ENCODE measurements at regions not wholly inside any gene's neighbourhood (a gene's known extent, or its start where the extent isn't known, plus 50 kb on each side); places are given as distances from the start of the nearest gene placed in this dataset.

DNA sequence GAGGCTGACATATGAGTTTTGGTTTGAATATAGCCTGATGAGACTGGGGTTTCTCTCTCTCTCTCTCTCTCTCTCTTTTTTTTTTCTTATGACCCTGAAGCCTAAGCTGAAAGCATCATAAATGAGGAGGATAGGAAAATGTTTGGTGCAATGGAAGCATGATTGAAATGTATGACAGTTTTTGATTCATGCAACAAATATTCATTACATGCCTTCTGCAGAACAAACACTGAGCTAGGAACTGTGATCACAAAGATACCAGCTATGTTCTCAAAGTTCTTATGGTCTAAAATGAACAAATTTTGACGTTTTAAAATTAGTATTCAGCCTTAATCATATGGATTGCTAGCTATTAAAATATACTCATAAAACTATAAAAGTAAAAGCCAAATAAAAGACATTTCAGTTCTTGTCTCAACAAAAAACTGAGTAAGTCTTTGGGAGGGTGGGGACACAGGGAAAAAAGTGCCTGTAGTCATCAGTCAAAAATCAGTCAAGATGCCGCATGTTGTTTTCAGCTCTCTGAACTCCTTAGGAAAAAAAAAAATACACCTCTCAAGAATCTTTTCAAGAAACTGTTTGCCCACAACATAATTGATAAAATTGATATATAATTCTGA, 57.2 kb downstream of the NKX6-1 start:
- no peak for ATAC-seq

DNA sequence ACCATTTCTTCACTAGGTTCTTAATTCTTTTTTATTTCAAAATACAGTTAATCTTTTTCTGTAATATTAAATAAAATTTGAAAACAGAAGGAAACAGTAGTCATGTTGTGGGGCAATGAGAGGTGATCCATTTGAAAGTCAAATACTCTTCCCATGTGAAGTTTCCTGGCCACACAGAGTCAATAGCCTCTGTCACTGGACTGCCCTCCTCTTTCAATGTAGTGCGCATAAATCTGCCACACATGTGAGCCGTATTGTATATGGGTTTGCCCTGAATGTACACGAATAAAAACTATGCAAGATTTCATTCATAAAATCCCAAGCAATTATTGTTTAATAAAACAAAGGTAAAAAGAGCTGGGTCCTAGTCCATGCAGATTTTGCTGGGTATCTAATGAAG, 59.1 kb downstream of the NKX6-1 start:
- intact Hi-C loops (cut with DNase I) = no loop called here
- DNase-seq (ENCODE audit: missing footprints) (no peak), ATAC-seq (no peak)

More for the DNA sequence above, 57.2 kb downstream of the NKX6-1 start:
- intact Hi-C loops (cut with DNase I) = no loop called here
- no peak for DNase-seq (ENCODE audit: missing footprints)

DNA sequence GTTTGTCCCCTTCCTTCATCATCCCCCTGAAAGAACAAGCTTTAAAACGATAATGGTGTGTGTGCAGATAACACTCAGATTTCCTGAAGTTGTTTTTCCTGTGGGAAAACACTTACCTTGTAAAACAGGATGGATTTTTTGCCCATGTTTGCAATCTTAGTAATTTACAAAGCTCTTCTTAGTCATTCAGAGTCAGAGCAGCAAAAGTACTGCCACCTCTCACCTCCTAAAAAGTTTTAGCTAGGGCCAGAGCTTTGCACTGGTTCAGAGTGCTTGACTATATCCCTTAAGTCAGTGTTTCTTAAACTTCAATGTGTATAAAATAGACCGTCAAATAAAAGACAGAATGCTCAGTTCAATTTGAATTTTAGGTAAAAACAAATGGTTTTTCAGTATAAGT, 62.3 kb downstream of the NKX6-1 start:
- intact Hi-C loops (cut with DNase I) = no loop called here
- ATAC-seq (no peak), DNase-seq (ENCODE audit: missing footprints) (no peak)

DNA sequence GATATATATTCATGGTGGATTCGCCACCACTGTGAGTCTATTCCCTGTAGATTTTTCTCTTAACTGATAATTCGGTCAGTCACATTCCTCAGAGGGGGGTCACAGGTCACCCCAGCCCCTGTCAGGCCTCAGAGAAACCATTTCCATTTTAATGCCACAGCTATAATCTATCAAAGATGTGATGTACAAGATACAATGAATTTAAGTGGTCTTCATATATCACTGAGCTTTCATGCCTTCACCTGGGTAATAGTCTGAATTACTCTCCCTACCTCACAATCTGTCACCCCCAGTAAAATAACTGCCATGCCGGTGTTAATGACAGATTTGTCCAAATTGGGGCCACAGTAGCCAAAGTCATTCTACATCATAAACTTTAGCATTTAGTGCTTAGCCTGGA, 64.7 kb downstream of the NKX6-1 start:
- no peak for DNase-seq (ENCODE audit: missing footprints)
- intact Hi-C loops (cut with DNase I) = no loop called here
- no peak for ATAC-seq

DNA sequence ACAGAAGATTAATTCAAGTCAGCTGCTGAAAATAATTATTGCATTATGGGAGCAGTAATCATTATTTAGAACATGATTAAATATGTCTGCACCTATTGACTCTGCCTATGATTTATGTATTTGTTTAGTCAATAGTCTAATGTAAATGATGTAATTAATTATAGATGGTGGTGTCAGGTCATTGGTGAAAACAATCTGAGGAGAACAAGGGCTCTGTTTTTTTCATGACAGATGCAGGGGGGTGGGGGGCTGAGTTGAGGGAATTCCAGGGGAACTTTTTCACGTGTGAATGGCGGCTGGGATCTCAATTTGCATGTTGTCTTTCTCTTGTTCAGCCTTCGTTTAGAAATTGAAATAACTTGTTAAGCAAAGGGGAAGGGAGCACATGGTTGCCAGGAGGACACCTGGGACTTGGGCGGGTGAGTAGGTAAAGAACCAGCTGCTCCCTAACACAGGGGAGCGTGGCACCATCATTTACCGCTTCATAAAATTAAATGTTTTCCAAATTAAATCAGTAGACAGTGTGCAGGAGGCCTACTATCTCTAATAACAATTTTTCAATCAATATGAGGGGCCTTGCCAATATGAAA, 65.4 kb downstream of the NKX6-1 start:
- intact Hi-C loops (cut with DNase I) = no loop called here
- ATAC-seq = no peak
- no peak for DNase-seq (ENCODE audit: missing footprints)

DNA sequence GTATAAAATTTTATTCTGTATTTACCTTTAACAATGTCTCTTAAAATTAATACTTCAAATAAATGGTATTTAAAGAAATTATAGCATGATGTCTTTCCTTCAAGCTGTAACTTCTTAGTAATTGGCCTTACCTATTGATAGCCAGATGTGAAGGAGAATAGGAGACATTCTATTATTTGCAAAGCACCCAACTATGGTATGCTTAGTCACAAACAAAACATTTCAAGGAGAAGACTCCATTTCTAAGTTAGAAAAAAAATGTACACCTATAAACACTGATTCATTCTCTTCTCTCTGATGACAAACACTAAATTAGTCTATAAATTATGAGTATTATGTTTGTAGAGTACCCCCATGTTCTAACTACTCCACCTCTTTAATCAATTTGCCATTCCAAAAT, 66.4 kb downstream of the NKX6-1 start:
- ATAC-seq (no peak), DNase-seq (ENCODE audit: missing footprints) (no peak)
- intact Hi-C loops (cut with DNase I) = no loop called here

DNA sequence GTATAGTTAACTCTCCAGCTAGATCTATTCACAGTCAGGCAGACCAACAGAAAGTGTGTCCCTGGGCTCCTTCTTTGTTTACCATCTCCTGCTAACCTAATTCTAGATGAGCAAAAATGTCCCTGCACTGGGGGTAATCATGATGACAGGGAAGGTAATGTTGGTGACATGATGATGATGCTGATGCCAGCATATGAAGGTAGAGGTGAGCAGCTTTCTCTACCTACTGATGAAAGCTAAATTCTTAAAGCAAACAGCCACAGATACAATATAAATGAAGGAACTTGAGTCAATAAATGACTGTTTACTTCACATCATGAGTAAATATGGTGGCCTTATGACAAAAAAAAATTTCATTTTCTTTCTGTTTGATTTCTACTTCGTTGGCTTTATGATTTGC, 78.5 kb downstream of the NKX6-1 start:
- intact Hi-C loops (cut with DNase I) = no loop called here
- DNase-seq (ENCODE audit: missing footprints) (no peak), ATAC-seq (no peak)

DNA sequence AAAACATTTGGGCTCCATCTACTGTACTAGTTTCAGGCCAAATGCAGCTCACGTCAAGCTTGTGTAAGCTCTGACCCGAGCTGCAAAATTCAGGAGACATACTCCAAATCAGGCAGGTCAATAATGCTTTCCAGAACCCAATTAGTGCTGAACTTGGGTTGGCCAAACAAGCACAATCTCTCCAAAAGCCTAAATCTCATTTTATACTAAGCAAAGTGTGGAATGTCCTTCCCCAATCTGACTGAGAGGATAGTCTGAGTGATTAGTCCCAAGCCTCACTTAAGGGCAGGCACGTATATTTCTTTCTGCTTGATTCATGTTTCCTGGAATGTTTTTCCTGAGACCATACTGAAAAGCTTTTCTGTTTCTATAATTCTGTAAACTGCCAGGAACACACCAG, 79.9 kb downstream of the NKX6-1 start:
- intact Hi-C loops (cut with DNase I) = no loop called here
- ATAC-seq (no peak), DNase-seq (ENCODE audit: missing footprints) (no peak)

DNA sequence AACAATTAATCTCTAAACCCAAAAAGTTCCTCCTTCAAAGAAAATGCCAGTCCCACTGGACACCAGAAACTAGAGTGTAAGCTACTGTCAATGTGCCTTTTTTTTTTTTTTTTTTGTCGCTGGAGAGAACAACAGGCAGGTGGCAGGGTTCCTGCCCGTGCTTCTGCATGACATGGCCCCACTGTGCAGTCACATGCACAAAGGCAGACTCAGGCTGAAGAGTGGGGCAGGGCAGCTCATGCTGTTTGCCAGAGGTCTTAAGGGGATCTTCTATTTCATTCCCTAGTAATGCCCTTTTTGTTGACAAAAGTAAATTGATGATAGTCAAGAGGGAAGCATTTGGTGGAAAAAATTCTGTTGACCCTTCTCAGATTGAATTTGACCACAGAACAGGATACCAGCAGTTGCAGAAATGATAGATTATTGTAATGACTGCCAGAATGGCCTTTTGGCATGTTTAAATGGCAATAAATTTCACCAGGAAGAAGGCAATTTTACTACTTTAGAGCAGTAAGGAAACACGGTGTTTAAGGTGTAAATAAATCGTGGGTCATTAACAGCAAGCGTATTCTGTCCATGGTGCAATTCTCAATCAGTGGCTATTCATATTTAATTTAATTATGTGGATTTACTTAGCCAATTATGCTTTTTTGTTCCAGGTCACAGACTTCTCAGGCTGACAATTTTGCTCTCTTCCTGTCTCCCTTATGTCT, 80.9 kb downstream of the NKX6-1 start:
- ATAC-seq (no peak), DNase-seq (ENCODE audit: missing footprints) (no peak)
- intact Hi-C loops (cut with DNase I) = no loop called here

DNA sequence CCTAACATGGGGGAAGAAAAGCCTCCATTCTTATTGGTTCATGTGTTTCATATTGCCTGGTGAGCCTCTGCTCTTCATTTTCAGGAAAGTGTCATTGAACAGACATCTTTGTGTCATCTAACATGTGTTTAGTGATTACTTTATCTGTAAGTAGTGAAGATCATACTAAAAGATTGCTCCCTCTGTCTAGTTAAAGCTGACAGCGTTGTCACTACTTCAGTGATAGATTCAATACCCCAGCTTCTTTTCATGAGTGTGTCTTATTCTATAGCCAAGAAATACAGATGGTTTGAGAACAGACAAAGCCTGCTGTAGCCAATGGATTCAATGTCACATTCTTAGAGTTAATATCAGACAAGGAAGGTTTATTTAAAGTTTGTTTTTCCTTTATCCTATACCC, 85.1 kb downstream of the NKX6-1 start:
- intact Hi-C loops (cut with DNase I) = no loop called here
- DNase-seq (ENCODE audit: missing footprints) (no peak), ATAC-seq (no peak)

DNA sequence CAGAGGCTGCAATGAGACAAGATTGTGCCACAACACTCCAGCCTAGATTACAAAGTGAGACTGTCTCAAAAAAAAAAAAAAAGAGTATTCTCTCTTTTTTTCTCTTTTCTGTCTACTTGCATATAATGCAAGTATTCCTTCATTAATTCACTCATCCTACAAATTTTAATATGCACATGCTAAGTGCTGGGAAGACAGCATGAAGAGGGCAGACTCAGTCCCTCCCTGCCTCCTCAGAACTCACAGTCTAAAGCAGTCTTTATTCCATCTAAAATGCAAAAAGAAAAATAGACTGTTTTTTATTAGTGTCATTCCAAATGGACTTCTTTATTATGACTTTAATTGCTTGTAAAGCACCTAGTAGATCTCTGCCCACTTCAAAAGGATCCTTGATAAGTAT, 85.6 kb downstream of the NKX6-1 start:
- no peak for DNase-seq (ENCODE audit: missing footprints)
- intact Hi-C loops (cut with DNase I) = no loop called here
- ATAC-seq = no peak

DNA sequence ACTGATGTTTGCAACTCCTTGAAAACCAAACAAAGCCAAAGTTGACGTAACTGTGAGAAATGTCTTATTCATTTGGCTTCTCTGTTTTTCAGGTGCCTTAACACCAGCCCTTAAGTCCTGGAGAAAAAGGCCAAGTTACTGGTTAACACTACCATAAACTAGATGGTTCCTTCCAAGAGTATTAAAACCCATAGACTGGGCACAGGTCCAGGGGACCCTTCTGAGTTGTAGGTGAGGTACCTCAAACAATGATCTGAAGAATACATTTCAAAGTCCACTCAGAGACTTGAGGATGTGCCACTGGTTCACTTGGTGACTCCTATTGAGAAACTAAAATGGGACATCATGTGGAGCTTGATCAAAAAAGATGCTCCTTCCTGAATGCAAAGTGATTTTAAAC, 87.0 kb downstream of the NKX6-1 start:
- intact Hi-C loops (cut with DNase I) = no loop called here
- DNase-seq (ENCODE audit: missing footprints) (no peak), ATAC-seq (no peak)

DNA sequence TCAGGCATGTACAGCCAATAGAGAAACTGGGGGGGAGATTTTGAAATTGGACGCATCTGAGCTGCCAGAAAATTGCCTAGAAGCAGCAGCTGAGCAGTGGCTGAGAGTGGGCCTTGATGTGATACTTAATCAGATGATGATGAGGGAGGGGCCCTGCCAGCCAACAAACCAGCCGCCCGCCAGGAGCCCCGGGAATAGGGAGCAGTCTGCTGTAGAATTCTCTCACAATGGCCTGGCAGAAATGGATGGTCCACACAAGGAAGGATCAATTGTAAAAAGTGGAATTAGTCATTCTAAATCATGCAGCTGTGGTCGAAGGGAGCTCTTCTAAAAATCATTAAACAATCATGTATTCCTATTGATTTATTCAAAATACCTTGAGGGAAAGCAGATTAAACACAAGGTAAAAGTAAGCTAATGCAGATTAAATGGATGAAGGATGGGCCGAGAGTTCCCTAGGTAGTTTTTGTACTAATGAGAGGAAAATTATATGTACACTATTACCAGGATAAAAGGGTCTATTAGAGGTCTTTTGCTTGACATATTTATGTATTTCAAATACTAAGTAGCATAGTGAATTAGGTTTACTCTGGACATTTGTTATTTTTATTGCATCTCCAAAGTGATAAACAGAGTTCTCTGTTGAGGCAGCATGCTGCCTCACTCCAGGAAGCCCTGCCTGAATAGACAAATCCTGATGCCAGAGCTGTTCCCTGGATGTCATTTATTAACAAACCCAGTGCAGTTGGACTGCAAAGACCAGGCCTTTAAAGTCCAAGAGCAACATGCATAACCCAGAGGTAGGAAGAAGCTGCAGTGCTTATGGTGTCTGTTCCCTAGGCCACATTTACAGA, 91.3 kb downstream of the NKX6-1 start:
- intact Hi-C loops (cut with DNase I) = no loop called here
- no peak for DNase-seq (ENCODE audit: missing footprints)
- no peak for ATAC-seq

DNA sequence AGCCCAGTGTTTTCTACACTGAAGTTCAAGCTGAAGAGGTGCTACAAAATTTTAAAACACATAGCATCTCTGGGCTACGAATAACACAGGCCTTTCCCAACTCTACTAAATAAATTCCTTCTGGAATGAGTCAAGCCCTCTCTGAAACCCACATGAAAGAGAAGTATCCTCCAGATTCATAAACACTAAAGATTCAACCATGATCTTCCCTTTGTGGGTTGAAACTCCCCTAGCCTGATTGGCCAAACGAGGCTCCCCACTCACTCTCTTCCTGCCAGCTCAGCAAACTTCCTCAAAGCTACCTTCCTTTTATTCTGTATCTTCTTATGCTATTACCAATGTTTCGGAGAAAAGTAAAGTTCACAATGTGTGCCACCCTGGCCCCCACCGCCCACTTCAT, 95.4 kb downstream of the NKX6-1 start:
- intact Hi-C loops (cut with DNase I) = no loop called here
- no peak for DNase-seq (ENCODE audit: missing footprints)

DNA sequence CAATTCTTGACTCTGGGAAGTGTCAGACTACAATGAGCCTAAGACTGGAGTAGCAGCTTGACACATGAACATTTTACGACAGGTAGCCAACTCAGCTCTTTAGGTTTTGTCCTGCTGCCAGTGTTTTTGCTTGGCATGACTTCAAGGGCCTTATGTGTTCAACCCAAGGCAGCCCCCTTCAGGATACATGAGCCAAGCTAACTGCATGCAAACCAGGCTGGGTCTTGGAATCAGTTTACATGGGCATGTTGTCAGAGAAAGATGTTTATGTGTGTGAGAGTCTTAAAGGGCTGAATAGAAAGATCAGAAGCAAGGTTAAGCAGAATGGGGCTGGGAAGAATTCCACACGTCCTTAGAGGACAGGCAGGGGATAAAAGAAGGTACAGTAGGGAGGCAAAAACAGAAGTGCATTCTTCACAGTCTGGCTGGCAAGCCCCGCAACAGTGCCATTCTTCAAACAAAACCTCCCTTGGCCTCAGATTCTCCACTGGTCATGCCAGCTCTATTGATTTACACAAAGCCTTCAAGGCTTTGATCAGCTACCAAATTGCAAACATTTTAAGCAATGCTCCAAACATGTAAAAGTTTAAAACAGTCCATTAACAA, 97.3 kb downstream of the NKX6-1 start:
- DNase-seq (ENCODE audit: missing footprints) (no peak), ATAC-seq (no peak)
- intact Hi-C loops (cut with DNase I) = no loop called here

More for the DNA sequence above, 95.4 kb downstream of the NKX6-1 start:
- no peak for ATAC-seq

DNA sequence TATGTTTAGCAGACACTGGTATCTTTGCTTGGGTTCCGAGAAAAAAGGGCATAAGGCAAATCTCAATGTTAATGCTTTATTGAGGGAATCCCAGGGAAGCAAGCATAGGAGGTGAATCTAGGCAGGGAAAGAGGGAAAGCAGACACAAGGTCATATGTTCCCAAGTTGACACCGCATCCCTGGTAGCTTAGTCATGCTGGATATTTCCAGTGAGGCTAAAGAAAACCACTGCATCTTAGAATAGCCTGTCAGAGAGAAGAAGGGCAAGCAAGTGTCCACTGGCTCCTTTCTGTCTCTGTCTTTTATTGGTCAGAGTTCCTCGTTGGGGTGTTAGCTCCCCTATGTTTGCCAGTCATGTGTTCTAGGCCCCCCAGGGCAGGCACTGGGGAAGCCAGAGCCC, 104.7 kb downstream of the NKX6-1 start:
- no peak for DNase-seq (ENCODE audit: missing footprints)
- ATAC-seq = no peak
- intact Hi-C loops (cut with DNase I) = no loop called here

DNA sequence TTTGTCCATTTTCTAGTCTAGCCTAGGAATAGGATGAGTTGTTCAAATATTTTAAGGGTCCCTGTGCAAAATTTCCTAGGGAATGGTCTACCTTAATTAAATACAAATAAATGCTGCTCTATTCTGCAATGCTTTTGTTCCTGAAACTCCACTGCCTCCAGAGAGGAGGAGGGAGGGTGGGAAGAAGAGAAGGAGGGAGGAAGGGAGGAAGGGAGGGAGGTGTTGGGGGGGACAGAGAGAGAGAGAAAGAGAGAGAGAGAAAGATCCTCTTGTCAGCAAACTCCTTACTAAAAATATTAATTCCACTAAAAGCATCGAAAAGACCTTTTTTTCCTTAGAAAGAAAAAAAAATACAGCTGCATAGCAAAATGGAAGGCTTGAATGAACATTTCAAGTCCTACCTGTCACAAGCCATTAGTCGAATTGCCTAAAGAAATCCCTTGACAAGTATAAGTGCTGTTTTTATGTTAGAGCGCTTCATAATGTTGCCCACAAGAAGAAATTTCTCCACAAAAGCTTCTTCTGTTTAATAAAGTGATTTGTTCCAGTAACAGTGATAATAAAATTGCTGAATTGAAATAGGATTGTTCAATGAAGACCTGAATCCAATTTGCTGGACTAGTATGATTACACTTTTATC, 106.0 kb downstream of the NKX6-1 start:
- intact Hi-C loops (cut with DNase I) = no loop called here
- no peak for DNase-seq (ENCODE audit: missing footprints)
- ATAC-seq = no peak

DNA sequence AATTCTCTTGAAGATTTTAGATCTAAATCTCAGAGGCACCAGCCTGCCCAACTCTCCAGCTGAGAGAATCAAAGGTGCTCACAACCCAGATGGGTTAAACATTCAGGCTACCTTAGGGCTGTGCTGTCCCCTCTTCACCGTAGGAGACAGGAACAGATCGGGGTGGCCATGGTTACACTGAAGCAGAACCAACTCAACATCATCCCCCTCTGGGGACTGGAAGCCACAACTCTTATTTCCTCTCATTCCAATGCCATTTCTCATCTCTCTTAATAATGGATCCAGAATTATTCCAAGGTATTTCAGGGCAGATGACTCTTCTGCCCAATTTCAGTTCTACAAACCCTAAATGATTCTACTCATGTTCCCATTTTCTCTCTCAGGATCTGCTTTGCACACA, 109.7 kb downstream of the NKX6-1 start:
- no peak for ATAC-seq
- intact Hi-C loops (cut with DNase I) = no loop called here
- DNase-seq (ENCODE audit: missing footprints) = no peak

DNA sequence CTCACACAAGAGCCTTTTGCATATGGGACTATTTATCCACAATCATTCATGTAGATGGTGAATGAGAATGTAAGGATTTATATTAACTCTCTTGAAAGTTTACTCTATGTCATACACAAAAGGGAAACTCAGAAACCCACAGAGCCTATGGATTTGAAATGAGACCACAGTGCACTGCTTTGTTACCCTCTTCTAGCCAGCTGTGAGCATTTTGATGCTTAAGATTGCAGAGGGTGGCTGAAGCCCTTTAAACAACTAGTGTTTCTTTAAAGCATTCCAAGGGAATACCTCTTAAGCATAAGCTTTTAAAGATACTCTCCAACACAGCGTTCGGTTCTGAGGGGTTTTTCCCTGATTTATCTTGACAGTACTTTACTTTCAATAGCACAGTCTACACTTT, 113.9 kb downstream of the NKX6-1 start:
- intact Hi-C loops (cut with DNase I) = no loop called here
- ATAC-seq = no peak
- DNase-seq (ENCODE audit: missing footprints) = no peak
